ENCODE measurements at regions not wholly inside any gene's neighbourhood (a gene's known extent, or its start where the extent isn't known, plus 50 kb on each side); places are given as distances from the start of the nearest gene placed in this dataset.

DNA sequence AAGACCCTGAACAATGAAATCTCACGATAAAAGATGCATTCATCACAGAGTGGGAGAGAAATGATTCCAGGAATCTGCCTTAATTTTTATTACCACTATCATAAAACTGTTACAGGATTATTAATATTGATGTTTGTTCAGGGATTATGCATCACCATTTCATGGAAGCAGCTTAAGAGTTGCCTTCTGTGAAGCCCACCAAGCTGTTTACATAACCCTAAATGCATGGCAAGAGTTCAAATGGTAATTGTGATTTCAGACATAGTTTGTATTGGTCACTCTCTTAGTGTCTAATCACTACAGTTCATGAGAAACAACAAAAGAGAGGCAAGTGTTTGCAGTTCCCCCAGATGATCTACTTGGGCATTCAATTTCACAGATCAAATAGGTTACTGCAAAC lies 527.7 kb downstream of the RPS29 start:
- TF ChIP-seq, protein P1, sequence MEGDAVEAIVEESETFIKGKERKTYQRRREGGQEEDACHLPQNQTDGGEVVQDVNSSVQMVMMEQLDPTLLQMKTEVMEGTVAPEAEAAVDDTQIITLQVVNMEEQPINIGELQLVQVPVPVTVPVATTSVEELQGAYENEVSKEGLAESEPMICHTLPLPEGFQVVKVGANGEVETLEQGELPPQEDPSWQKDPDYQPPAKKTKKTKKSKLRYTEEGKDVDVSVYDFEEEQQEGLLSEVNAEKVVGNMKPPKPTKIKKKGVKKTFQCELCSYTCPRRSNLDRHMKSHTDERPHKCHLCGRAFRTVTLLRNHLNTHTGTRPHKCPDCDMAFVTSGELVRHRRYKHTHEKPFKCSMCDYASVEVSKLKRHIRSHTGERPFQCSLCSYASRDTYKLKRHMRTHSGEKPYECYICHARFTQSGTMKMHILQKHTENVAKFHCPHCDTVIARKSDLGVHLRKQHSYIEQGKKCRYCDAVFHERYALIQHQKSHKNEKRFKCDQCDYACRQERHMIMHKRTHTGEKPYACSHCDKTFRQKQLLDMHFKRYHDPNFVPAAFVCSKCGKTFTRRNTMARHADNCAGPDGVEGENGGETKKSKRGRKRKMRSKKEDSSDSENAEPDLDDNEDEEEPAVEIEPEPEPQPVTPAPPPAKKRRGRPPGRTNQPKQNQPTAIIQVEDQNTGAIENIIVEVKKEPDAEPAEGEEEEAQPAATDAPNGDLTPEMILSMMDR (IDR thresholded peaks at IDR 0.05; ENCODE audit: low read depth, low read length, missing control alignments), result no peak
- DNase-seq (ENCODE audit: extremely low read depth, low read depth), result no peak
- H3K4me3 ChIP-seq (replicated peaks; ENCODE audit: low read depth, low read length), result no peak overlapping the region

DNA sequence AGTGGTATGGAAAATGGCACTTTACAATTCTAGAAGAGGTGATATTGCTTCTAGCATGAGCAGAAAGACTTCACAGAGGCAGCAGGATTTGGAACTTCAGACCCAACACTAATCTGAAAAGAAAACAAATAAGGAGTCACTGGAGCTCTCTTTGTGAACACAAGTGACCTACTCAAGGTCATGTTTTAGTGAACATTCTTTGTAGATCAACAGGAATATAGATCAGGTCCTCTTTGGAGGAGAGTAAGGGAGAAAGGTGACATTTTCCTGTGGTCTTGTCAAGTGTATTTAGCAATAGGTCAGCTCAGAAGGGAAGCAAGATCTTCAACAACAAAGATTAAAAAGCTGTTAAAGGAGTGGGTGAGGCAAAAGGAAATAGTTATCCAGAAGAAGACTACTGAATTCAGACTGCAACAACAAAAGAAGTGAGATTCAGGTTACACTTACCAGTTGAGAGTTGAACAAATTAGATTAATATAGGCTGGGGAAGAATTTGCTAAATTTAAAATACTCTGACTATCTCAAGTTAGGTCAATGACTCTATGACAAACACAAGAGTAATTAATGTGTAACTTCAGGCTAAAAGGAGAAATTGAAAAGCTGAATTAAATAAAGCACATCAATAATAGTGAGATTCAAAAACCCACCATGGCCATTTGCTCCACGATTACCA lies 528.2 kb downstream of the RPS29 start:
- H3K4me3 ChIP-seq (replicated peaks; ENCODE audit: low read depth, low read length), result no peak overlapping the region
- DNase-seq (ENCODE audit: extremely low read depth, low read depth), result no peak
- TF ChIP-seq, protein P1 (IDR thresholded peaks at IDR 0.05; ENCODE audit: low read depth, low read length, missing control alignments), result no peak

DNA sequence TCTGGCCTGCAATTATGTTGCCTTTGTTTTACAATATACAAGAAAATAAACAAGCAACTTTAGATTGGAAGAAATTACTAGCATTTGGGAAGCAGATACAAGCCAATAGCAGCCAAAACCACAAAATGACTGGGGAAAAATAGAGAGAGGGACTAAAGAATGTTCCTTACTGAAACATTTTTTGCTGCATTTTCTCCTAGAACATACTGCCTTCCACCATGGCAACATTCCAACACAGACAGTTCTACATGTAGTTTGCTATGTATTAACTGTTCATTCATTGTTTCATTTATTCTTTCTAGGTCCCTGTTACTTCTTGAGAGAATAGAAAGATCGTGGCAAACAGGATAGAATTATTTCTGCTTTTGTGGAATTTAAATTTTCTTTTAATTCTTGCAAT lies 530.2 kb downstream of the RPS29 start:
- TF ChIP-seq, protein P1 (IDR thresholded peaks at IDR 0.05; ENCODE audit: low read depth, low read length, missing control alignments), result no peak
- DNase-seq (ENCODE audit: extremely low read depth, low read depth), result no peak

DNA sequence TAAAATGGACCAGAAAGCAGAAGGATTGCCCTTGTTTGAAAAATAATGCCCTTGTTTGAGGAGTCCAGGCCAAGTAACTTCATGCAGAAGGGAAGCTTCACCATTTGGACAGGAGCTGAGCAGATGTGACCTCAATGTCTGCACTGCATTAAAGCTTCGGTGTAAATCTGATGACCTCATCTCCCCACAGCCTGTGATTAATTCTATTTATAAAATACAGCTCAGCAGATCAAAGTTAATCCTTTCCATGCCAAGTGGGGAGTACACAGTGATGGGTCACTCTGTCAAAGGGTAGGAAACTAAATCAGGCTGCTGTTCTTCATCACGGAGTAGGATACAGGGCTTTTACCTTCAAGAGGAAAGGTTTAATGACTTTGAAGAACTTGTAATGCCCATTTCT lies 533.7 kb downstream of the RPS29 start:
- DNase-seq (ENCODE audit: extremely low read depth, low read depth), result no peak
- TF ChIP-seq, protein P1 (IDR thresholded peaks at IDR 0.05; ENCODE audit: low read depth, low read length, missing control alignments), result no peak
- no peak overlapping the region for H3K4me3 ChIP-seq (replicated peaks; ENCODE audit: low read depth, low read length)

More for the DNA sequence above, 530.2 kb downstream of the RPS29 start:
- no peak overlapping the region for H3K4me3 ChIP-seq (replicated peaks; ENCODE audit: low read depth, low read length)

DNA sequence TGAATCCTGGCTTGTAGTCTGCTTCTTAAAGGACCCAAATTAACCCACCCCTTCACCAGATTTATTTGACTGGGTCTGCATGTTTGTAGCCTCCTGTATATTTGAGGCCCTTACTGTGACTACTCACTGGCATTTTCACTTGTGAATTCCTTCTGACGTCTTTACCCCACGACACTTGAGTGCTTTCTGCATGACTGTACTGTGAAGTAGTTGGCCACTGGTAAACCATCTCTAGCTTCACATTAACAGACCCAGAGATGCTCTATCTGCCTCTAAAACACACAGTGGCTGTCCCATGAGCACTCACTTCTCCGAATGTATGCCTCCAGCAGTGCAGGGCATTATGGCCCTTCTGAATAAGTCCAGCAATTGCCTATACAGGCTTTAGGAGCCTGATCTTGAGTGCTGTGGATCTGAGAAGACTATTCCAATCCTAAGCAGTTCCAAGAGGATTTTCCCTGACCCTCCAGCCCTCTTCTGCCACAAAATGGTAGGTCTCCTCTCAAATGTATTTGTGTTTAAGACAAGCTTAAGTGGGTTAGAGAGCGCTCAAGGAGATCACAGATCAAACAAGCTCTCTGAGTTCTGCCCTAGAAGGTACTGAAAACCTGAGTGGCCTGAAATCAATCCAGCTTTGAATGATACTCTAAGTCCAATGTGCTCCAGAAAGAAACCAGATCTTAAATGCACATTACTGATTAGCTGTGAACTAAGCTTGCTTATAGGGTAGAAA lies 534.7 kb downstream of the RPS29 start:
- DNase-seq (ENCODE audit: extremely low read depth, low read depth), result no peak
- TF ChIP-seq, protein P1 (IDR thresholded peaks at IDR 0.05; ENCODE audit: low read depth, low read length, missing control alignments), result no peak
- no peak overlapping the region for H3K4me3 ChIP-seq (replicated peaks; ENCODE audit: low read depth, low read length)

DNA sequence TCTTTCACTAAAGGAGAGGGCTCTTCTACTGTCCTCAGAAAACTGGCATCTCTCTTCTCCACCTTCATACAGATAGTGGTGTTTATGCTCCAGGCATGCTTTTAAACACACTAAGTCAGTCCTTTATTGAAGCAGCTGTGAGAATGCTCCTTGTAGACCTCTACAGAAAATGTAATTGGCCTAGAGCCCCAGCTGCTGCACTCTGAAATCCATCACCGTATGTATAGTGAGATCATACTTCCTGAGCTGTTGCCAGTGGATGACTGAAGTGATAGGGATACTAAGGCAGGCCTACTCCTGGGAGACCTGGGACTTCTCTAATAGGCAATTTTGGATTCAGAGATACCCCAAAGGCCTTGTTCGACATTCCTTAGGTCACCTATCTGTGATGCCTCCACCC lies 535.4 kb downstream of the RPS29 start:
- H3K4me3 ChIP-seq (replicated peaks; ENCODE audit: low read depth, low read length), result no peak overlapping the region
- no peak for DNase-seq (ENCODE audit: extremely low read depth, low read depth)
- TF ChIP-seq, protein P1 (IDR thresholded peaks at IDR 0.05; ENCODE audit: low read depth, low read length, missing control alignments), result no peak
